ENCODE measurements at regions not wholly inside any gene's neighbourhood (a gene's known extent, or its start where the extent isn't known, plus 50 kb on each side); places are given as distances from the start of the nearest gene placed in this dataset.
A peak's percentile ranks its signal among the peaks of the same experiment; 100 is the strongest.
"Not testable (repeated sequence)": the region's sequence is repeated elsewhere in the genome, so short reads cannot be mapped to it uniquely, and the experiment has no call there.

DNA sequence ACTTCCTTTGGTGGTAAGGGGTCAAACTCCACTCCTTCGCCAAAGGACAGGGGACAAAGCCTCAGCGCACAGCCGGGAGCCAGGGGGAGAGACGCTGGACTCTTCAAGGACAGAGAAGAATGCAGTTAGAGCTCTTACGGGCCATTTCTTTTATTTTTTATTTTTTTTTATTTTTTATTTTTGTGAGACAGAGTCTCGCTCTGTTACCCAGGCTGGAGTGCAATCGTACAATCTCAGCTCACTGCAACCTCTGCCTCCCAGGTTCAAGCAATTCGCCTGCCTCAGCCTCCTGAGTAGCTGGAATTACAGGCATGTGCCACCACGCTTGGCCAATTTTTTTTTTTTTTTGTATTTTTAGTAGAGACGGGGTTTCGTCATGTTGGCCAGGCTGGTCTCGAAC lies 93.2 kb upstream of the RPH3AL start, which contains the start of gene RFLNB:
RFLNB (minus strand) TSS at position 101 of the 400 bp plus-strand sequence.
- ATAC-seq; H3K4me1 Mint-ChIP-seq; DNase-seq (ENCODE audit: low spot score); H3K27me3 Mint-ChIP-seq (ENCODE audit: low read depth); H3K9me3 Mint-ChIP-seq; H3K4me3 Mint-ChIP-seq; POLR2A ChIA-PET; H3K36me3 Mint-ChIP-seq: not testable (repeated sequence)
- CTCF ChIA-PET: interaction anchor here (0.7 to 1.8 kb wide), 2 partner anchors 34 to 168 kb away, joined by 3 to 6 read pairs; no protein-coding TSS in a partner anchor
- H3K27ac Mint-ChIP-seq: 0 out of 2 replicates have a peak within 1 kb of the TSS, but pooled peaks have one; percentile 23

- CTCF ChIA-PET: interaction anchor here (1.8 kb wide), 1 partner anchor 33 kb away, joined by 6 read pairs; no protein-coding TSS in a partner anchor
- POLR2A ChIA-PET: no interaction called here
- TF ChIP-seq, protein P1, sequence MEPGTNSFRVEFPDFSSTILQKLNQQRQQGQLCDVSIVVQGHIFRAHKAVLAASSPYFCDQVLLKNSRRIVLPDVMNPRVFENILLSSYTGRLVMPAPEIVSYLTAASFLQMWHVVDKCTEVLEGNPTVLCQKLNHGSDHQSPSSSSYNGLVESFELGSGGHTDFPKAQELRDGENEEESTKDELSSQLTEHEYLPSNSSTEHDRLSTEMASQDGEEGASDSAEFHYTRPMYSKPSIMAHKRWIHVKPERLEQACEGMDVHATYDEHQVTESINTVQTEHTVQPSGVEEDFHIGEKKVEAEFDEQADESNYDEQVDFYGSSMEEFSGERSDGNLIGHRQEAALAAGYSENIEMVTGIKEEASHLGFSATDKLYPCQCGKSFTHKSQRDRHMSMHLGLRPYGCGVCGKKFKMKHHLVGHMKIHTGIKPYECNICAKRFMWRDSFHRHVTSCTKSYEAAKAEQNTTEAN (CRISPR knock-in tag; IDR thresholded peaks at IDR 0.05): no peak
- TF ChIP-seq FOXP4 (CRISPR knock-in tag; IDR thresholded peaks at IDR 0.05) (no peak), IRF2 (CRISPR knock-in tag; IDR thresholded peaks at IDR 0.05; ENCODE audit: borderline replicate concordance, low read depth) (no peak), ZBTB21 (CRISPR knock-in tag; IDR thresholded peaks at IDR 0.05; ENCODE audit: borderline replicate concordance) (no peak), ESRRA (CRISPR knock-in tag; IDR thresholded peaks at IDR 0.05; ENCODE audit: borderline replicate concordance) (no peak), ZNF138 (CRISPR knock-in tag; conservative IDR thresholded peaks at IDR 0.05) (no peak), FOXJ3 (CRISPR knock-in tag; IDR thresholded peaks at IDR 0.05; ENCODE audit: borderline replicate concordance) (no peak), SMAD3 (CRISPR knock-in tag; IDR thresholded peaks at IDR 0.05; ENCODE audit: borderline replicate concordance) (no peak), ZNF423 (CRISPR knock-in tag; IDR thresholded peaks at IDR 0.05) (no peak), ZNF416 (CRISPR knock-in tag; IDR thresholded peaks at IDR 0.05) (no peak), ZMAT4 (CRISPR knock-in tag; IDR thresholded peaks at IDR 0.05) (no peak), ETV6 (CRISPR knock-in tag; IDR thresholded peaks at IDR 0.05) (no peak), CBFB (CRISPR knock-in tag; IDR thresholded peaks at IDR 0.05; ENCODE audit: low read depth) (no peak), ELF4 (CRISPR knock-in tag; IDR thresholded peaks at IDR 0.05; ENCODE audit: low read depth) (no peak), NFYB (CRISPR knock-in tag; conservative IDR thresholded peaks at IDR 0.05; ENCODE audit: low read depth) (no peak), SP1 (CRISPR knock-in tag; conservative IDR thresholded peaks at IDR 0.05) (no peak), MXD4 (CRISPR knock-in tag; IDR thresholded peaks at IDR 0.05; ENCODE audit: borderline replicate concordance) (no peak)
- TF ChIP-seq, protein P2, sequence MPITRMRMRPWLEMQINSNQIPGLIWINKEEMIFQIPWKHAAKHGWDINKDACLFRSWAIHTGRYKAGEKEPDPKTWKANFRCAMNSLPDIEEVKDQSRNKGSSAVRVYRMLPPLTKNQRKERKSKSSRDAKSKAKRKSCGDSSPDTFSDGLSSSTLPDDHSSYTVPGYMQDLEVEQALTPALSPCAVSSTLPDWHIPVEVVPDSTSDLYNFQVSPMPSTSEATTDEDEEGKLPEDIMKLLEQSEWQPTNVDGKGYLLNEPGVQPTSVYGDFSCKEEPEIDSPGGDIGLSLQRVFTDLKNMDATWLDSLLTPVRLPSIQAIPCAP (CRISPR knock-in tag; IDR thresholded peaks at IDR 0.05): no peak
- TF ChIP-seq, protein P3, sequence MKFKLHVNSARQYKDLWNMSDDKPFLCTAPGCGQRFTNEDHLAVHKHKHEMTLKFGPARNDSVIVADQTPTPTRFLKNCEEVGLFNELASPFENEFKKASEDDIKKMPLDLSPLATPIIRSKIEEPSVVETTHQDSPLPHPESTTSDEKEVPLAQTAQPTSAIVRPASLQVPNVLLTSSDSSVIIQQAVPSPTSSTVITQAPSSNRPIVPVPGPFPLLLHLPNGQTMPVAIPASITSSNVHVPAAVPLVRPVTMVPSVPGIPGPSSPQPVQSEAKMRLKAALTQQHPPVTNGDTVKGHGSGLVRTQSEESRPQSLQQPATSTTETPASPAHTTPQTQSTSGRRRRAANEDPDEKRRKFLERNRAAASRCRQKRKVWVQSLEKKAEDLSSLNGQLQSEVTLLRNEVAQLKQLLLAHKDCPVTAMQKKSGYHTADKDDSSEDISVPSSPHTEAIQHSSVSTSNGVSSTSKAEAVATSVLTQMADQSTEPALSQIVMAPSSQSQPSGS (CRISPR knock-in tag; IDR thresholded peaks at IDR 0.05; ENCODE audit: borderline replicate concordance, low read depth): no peak
- H3K9me3 Mint-ChIP-seq: no peaks in the 10 kb centered on the region
- no peaks in the 10 kb centered on the region for H3K4me1 Mint-ChIP-seq
- peaks cover 4% of the 10 kb centered on the region; the same call in 1 of the 2 replicates for H3K36me3 Mint-ChIP-seq
- ATAC-seq (no peak), DNase-seq (ENCODE audit: low spot score) (no peak)
- H3K27me3 Mint-ChIP-seq (ENCODE audit: low read depth): no peaks in the 10 kb centered on the region
- 0 out of 2 replicates have a peak overlapping the region, but pooled peaks have one; percentile 23 for H3K27ac Mint-ChIP-seq
- H3K4me3 Mint-ChIP-seq: no peak overlapping the region
Observed at GRCh38 chr17:444879-445454, 92.4 kb upstream of the RPH3AL start.
